Sigmoid colon (tissue), 6 donors: ENCODE measurements at regions not wholly inside any gene's neighbourhood (a gene's known extent, or its start where the extent isn't known, plus 50 kb on each side); places are given as distances from the start of the nearest gene placed in this dataset.

Experiments used
- DNase-seq: peaks from one replicate; pipeline ENCODE4 v3.0.0-alpha.2; 2019
- H3K27ac ChIP-seq, 4 donors: fragments of 200-600 bp; sonication (generic); one replicate each; pipeline ENCODE4 v1.5.1; 2016 to 2019; ENCODE audit warnings: mild to moderate bottlenecking in 1 of 4
- H3K27me3 ChIP-seq, 3 donors: fragments of 200-600 bp; sonication (generic); one replicate each; pipeline ENCODE4 v1.5.1; 2019; ENCODE audit warnings: mild to moderate bottlenecking in 1 of 3
- H3K36me3 ChIP-seq, 4 donors: fragments of 200-600 bp; sonication (generic); one replicate each; pipeline ENCODE4 v1.5.1; 2016 to 2019
- H3K4me1 ChIP-seq, 4 donors: fragments of 200-600 bp; sonication (generic); one replicate each; pipeline ENCODE4 v1.5.1; 2017 to 2019
- H3K4me3 ChIP-seq, 4 donors: fragments of 200-600 bp; sonication (generic); one replicate each; pipeline ENCODE4 v1.5.1; 2017 to 2019; ENCODE audit warnings: mild to moderate bottlenecking in 2 of 4, moderate library complexity in 1 of 4
- H3K9me3 ChIP-seq, 4 donors: fragments of 200-600 bp in 3 of 4; sonication (generic) in 3 of 4; one replicate each; pipeline versions ENCODE4 v1.5.1 to v1.6.1; 2013 to 2019
- EP300 ChIP-seq, 4 donors: sonication (generic); formaldehyde crosslinking; IDR thresholded peaks; one replicate each; pipeline ENCODE4 v1.6.1; 2017; ENCODE audit warnings: antibody characterized with exemption in 4 of 4
- POLR2A ChIP-seq, 2 donors: fragments of 450-650 bp; IDR thresholded peaks; one replicate each; pipeline ENCODE4 v1.6.1; 2016; ENCODE audit warnings: antibody characterized with exemption in 2 of 2, mild to moderate bottlenecking in 2 of 2, moderate library complexity in 2 of 2
- POLR2AphosphoS5 ChIP-seq, 4 donors: sonication (generic); formaldehyde crosslinking; IDR thresholded peaks; one replicate each; pipeline ENCODE4 v1.6.1; 2017; ENCODE audit warnings: antibody characterized with exemption in 4 of 4
- WGBS, 2 donors: extraction: QIAGEN DNeasy Blood & Tissue Kit; methylation state at CpG; one replicate each; pipeline ENCODE4 v1.1.7; 2013; 5-methylcytosine and 5-hydroxymethylcytosine counted together
- intact Hi-C: fragments of 100-400 bp; cut with DNase I; formaldehyde crosslinking; loops from one replicate; pipeline ENCODE4 v1.15.1; 2023
- TF ChIP-seq, protein P1 (sequence below), 4 experiments: fragments of 450-650 bp in 3 of 4; fragments of 200-600 bp in 1 of 4; IDR thresholded peaks; one replicate each; pipeline ENCODE4 v1.5.1; 2016 to 2019; ENCODE audit warnings: antibody characterized with exemption in 4 of 4, mild to moderate bottlenecking in 3 of 4, moderate library complexity in 2 of 4
- donor health status: healthy with polysubstance abuse.
- donor health status: healthy.

DNA sequence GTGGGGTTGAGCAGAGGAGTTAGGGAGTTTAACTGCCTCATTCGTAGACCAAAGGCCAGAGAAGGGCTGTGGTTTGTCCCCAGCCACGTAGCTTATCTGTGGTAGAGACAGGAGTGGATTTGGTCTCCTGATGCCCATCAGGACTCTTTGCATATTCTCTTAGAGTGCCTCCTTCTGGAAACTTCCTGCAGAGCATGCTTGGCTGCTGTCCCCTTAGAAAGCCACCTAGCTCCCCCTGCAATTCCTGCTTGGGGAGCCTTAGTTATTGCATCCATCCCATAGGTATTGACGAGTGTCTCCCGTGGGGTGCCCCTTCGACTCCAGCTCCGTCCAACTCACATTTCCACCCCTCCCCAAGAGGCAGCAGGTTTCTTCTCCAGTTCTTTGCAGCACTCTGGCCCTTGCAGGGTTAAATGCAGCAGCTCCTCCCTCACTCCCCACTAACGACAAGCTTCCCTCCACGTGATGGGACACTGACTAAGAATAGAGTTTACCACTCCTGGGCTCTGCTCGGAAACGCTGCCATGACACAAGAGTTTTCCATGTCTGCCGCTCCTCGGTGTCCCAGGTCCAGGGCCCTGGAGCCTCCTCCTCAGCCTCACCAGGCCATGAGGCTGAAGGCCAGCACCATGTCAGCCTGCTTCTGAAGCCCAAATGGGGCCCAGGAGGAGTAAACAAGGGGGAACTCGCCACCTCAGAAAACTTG is 147.8 kb upstream of the UNC5B start:
- TF ChIP-seq POLR2AphosphoS5 (IDR thresholded peaks at IDR 0.05) (no peak), EP300 (IDR thresholded peaks at IDR 0.05) (no peak), POLR2A (IDR thresholded peaks at IDR 0.05) (no peak)
- TF ChIP-seq, protein P1, sequence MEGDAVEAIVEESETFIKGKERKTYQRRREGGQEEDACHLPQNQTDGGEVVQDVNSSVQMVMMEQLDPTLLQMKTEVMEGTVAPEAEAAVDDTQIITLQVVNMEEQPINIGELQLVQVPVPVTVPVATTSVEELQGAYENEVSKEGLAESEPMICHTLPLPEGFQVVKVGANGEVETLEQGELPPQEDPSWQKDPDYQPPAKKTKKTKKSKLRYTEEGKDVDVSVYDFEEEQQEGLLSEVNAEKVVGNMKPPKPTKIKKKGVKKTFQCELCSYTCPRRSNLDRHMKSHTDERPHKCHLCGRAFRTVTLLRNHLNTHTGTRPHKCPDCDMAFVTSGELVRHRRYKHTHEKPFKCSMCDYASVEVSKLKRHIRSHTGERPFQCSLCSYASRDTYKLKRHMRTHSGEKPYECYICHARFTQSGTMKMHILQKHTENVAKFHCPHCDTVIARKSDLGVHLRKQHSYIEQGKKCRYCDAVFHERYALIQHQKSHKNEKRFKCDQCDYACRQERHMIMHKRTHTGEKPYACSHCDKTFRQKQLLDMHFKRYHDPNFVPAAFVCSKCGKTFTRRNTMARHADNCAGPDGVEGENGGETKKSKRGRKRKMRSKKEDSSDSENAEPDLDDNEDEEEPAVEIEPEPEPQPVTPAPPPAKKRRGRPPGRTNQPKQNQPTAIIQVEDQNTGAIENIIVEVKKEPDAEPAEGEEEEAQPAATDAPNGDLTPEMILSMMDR (IDR thresholded peaks at IDR 0.05), result no peak
- no peaks in the 10 kb centered on the region for H3K36me3 ChIP-seq
- no peaks in the 10 kb centered on the region for H3K27me3 ChIP-seq
- 49 to 67% methylated on average over 13 of the region's 13 CpGs for WGBS, 2 donors
- H3K4me1 ChIP-seq, result no peaks in the 10 kb centered on the region
- no peaks in the 10 kb centered on the region for H3K9me3 ChIP-seq
- H3K4me3 ChIP-seq, result no peak overlapping the region
- intact Hi-C loops, result no loop called here
- no peak overlapping the region for H3K27ac ChIP-seq
- DNase-seq, result no peak

DNA sequence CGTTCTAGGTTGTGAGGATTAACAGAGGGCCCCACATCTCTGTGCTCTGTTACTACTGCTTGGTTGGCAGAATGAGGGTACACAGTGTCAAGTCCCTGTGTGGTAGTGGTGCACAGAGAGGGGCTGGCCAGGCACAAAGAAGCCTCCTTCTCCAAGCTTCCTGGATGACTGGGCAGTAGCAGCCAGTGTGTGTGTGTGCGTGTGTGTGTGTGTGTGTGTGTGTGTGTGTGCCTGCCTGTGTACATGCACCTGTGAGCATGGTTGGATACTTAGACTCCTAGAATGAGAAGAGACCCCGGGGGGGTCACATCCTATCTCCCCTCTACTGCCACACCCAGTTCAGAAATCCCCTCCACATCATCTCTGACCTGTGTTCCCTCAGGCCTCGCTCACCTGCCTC is 146.7 kb upstream of the UNC5B start:
- H3K4me1 ChIP-seq, result no peaks in the 10 kb centered on the region
- no peaks in the 10 kb centered on the region for H3K36me3 ChIP-seq
- H3K27ac ChIP-seq, result no peak overlapping the region
- H3K9me3 ChIP-seq, result no peaks in the 10 kb centered on the region
- H3K4me3 ChIP-seq, result no peak overlapping the region
- no peak for DNase-seq
- intact Hi-C loops, result no loop called here
- WGBS, 2 donors, result 74 to 85% methylated on average over 3 to 4 of the region's 4 CpGs
- no peaks in the 10 kb centered on the region for H3K27me3 ChIP-seq
- TF ChIP-seq POLR2AphosphoS5 (IDR thresholded peaks at IDR 0.05), result no peak

DNA sequence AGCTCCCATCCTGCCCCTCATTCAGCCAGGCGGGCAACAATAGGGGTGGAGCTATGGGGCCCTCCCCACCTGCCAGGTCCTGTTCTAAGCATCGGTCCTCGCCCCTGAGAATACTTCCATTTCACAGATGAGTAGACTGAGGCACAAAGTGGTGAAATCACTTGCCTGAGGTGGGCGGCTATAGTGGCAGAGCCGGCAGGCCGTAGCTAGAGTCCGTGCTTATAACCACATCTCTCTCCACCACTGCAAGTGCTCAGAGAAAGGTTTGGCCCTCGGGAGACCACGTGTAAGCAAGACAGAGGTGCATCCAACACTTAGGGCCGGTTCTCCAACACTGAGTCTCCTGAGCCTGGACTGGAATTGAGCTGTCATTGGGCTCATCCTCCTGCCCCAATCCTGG is 145.8 kb upstream of the UNC5B start:
- H3K4me3 ChIP-seq, result no peak overlapping the region
- no peak overlapping the region for H3K27ac ChIP-seq
- H3K27me3 ChIP-seq, result no peaks in the 10 kb centered on the region
- no peaks in the 10 kb centered on the region for H3K9me3 ChIP-seq
- H3K36me3 ChIP-seq, result no peaks in the 10 kb centered on the region
- 91 to 92% methylated on average over 10 of the region's 10 CpGs for WGBS, 2 donors
- H3K4me1 ChIP-seq, result no peaks in the 10 kb centered on the region
- no peak for DNase-seq
- intact Hi-C loops, result no loop called here
- TF ChIP-seq, protein P1 (IDR thresholded peaks at IDR 0.05), result no peak
- TF ChIP-seq EP300 (IDR thresholded peaks at IDR 0.05) (no peak), POLR2A (IDR thresholded peaks at IDR 0.05) (no peak), POLR2AphosphoS5 (IDR thresholded peaks at IDR 0.05) (no peak)

DNA sequence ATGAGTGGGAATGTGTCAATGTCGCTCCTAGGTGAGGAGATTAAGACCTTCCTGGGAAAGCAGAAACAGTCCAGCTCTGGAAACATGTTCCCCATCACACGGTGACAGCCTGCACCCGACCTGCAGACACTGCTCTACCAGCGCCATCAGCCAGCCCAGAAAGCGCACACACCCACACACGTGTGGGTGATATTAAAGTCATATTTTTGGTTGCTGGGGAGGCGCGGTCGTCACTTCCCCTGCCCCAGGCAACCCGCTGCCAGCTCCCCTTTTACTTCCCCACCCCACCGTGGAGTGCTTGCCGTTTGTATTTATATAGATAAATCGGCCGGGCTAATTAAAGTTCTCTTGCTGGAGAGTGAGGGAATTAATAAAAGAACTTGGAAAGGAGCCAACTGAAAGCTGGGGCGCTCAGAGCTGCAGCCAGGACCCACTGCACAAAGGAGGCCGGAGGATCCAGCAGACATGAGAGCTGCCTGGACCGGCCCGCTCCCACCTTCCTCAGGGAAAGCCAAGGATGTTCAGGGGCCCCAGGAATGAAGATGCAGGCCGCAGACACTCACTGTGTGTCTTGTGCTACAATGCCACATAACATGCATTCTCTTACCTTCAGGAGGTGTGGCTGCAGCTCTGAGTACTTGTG is 145.2 kb upstream of the UNC5B start:
- Histone ChIP-seq H3K9me3 (no peaks in the 10 kb centered on the region), H3K4me1 (no peaks in the 10 kb centered on the region), H3K36me3 (no peaks in the 10 kb centered on the region), H3K27ac (no peak overlapping the region), H3K4me3 (no peak overlapping the region), H3K27me3 (no peaks in the 10 kb centered on the region)
- DNase-seq, result no peak
- WGBS, 2 donors, result 56 to 60% methylated on average over 19 of the region's 19 CpGs
- intact Hi-C loops, result no loop called here
- TF ChIP-seq, protein P1 (IDR thresholded peaks at IDR 0.05), result no peak
- TF ChIP-seq POLR2A (IDR thresholded peaks at IDR 0.05), result no peak
- no peak for TF ChIP-seq EP300 (IDR thresholded peaks at IDR 0.05)
- no peak for TF ChIP-seq POLR2AphosphoS5 (IDR thresholded peaks at IDR 0.05)

DNA sequence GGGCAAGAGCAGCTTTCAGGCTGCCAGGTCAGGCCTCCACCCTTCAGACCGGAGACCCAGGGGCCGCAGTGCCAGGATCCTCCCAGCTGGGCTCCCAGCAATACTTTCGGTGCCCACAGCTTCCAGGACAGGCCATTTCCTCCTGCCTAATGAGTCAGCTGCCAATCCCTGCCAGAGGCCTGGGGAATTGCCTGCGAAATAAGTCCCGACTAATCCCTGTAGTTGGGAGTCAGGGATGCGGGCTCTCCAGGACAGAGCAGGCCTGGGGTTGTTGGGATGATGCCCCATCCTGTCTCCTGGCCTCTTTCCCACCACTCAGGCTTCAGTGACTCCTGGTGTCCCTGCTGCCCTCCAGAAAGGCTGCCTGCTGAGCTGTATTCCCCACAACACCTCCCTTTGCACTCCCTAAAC is 143.5 kb upstream of the UNC5B start:
- 77 to 82% methylated on average over 6 of the region's 6 CpGs for WGBS, 2 donors
- no peak overlapping the region for H3K27ac ChIP-seq
- no peaks in the 10 kb centered on the region for H3K9me3 ChIP-seq
- intact Hi-C loops, result no loop called here
- H3K4me1 ChIP-seq, result no peaks in the 10 kb centered on the region
- no peak overlapping the region for H3K4me3 ChIP-seq
- H3K36me3 ChIP-seq, result no peaks in the 10 kb centered on the region
- TF ChIP-seq POLR2AphosphoS5 (IDR thresholded peaks at IDR 0.05) (no peak), EP300 (IDR thresholded peaks at IDR 0.05) (no peak), POLR2A (IDR thresholded peaks at IDR 0.05) (no peak)
- TF ChIP-seq, protein P1 (IDR thresholded peaks at IDR 0.05), result no peak
- DNase-seq, result no peak
- H3K27me3 ChIP-seq, result no peaks in the 10 kb centered on the region
